DMS53 (cell line): ENCODE measurements at regions not wholly inside any gene's neighbourhood (a gene's known extent, or its start where the extent isn't known, plus 50 kb on each side); places are given as distances from the start of the nearest gene placed in this dataset.

Experiments used
- DNase-seq: peaks from one replicate; lab custom pipeline; 2025; lab: John Stamatoyannopoulos, UW

DNA sequence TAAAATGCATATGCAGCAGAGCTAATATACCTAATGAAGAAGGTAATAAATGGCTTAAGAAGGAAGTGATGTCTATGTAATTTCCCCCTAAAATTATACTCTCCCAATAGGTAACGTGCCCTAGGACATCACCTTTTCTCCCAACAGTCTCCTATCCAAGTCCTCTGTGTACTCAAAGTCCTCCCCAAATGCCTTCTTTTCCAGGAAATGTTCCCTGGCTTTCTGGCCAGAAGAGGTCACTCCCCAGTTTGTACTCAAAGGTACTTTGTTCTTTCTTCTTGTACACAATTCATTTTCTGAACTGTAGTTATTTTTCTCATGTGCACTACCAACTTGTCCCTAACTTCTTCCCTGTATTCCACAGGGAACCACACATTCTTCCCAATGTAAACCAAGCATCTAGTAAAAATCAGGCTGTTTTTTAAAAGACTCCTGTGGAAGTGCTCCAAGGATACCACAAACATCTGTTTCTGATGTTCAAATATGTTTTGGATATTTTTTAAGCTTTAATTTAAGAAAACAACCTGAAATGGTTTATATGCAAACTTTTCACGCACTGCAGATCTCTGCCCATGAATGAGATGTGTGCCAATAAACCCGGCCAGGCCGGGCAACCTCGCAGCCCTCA, 262.3 kb upstream of the KLF14 start:
- peak; percentile 37 for DNase-seq

DNA sequence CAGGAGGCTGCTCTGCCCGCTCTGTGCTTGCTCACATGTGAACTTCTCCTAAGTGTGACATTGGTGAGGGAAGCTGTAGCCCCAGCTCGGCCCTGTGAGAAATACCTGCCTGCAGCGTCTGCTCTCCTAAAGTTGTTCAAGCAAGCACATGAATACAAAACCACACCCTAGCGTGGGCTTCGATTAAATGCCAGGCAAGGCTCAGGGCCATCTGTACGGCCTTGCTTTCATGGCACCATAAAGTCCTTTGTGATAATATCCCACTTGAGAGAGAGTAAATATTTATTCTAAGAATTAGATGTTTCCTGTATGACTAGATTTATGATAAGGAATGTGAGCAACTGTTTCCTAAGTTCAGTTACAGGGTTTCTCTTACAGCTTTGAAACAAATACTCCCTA, 262.8 kb upstream of the KLF14 start:
- DNase-seq: peak; percentile 96

DNA sequence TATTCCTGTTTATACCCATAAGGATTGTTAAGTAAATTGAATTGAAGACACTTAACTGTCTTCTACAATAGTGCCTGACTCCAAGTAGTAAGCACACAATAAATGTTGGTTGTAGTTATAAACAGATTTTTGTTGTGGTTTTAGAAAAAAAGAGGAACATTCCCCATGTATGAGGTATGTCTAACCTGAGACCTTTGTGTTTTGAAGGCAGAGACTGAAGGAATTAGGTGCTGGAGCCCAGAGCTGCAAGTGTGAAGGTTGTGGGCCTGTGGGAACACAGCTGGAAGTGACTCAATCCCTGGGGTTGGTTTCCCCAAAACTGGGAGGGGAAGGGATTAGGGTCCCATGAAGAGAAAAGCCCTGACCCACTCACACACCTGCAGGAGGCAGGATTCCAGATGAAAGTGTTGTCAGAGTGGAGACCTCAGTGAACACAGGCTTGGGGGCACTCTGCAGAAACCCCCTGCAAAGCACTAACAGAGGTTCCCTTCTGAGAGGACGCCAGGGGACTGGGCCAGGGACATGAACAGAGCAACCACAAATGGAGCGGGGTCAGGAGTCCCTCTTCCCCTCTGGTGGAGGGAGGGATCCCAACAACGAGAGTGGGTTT, 265.1 kb upstream of the KLF14 start:
- DNase-seq: peak; percentile 37

DNA sequence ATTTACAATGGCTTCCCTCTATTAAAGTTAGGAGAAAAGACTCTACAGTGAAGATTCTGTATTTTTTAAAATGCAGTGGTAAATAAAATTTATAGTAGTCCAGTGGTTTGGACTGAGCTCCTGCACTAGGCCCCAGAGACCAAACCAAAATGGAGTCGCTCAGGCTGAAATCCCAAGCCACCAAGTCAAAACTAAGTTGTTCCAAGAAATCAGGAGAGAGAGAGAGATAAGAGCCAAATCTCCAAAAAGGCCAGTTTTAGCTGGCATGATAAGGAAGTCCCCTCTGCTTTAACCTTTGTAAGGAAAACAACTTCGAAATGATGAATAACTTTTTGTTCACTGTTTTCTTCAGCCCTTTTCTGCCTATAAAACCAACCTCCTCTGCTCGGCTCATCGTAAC, 265.9 kb upstream of the KLF14 start:
- DNase-seq: no peak

DNA sequence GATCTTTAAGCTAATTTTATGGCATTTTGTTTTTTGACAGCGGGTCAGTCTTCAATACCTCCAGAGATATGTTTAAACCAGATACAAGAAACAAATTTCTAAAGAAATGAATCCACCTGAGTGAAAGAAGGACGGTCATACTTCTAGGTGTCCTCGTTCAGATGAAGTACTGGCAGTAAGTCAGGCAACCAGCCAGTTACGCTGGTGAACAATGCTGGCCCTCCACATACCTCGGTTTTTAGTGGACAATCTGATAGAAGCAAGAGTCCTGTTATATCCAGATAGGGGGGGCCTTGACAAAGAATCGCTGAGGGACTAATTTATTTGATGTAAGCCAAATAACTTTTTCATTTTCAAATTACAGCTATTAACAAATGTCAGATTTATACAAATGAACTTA, 266.4 kb upstream of the KLF14 start:
- no peak for DNase-seq

DNA sequence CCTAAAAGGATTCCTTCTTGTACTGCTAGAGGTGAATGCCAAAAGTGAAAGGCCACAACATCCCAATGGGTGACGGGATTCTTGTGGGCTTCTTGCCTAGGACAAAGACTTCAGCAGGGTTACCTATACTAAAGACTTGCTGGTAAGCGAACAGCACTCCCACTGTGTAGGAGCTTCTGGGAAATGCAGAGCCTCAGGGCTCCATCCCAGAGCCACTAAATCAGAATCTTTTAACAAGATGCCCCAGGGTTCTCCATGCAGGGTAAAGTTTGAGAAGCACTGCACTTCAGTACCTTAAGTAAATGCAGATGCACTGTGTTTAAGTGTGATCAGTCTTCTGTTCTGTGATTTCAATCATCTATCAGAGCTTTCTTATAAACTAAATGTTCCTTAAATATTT, 266.9 kb upstream of the KLF14 start:
- DNase-seq: no peak

DNA sequence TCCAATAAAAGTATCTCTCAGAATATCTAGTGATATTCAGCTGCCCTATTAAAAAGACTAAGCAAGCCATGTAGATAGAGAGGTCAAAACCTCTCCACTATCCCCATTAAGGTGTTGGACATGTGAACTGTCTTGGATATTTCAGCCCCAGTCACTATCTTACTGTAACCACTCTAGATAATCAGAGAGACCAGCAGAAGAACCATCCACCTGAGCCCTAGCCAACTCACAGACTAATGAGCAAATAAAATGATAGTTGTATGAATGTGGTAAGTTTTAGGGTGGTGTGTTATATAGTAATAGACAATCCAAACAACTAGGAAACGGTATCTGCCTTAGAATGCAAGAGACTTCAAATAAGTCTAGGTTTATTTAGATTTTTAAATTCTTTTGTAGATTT, 268.6 kb upstream of the KLF14 start:
- DNase-seq: no peak

DNA sequence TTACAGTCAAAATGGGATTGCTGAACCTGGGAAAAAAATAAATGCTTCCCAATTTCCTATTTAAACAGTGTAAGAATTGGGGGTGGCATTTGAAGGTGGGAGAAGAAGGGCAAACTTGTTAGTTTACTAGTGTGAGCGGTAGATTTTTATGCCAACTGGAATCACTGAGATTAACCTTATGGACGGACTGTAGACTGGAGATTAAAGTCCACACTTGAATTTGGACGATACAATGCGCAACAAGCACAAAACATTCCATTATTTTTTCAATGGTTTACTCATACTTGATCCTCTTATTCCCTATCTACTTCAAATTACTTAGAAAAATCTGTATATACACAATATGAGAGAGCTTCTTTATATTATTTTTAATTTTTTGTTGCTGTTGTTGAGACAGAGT, 269.6 kb upstream of the KLF14 start:
- DNase-seq: no peak

DNA sequence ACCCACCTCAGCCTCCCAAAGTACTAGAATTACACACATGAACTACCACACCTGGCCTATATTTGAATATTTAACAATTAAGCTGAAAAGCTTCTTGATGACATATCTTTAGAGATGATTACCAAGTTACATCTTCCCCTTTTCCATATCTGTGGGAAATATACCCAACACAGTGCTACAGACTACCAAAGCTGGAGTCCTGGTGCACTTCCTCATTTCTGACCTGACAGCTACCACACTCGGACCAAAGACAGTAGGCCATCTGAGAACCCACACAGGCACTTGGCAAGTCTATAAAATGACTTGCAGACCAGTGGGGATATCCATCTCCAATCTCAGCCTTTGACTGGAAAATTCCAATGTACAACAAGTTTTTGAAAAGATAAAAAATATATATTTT, 270.4 kb upstream of the KLF14 start:
- no peak for DNase-seq

DNA sequence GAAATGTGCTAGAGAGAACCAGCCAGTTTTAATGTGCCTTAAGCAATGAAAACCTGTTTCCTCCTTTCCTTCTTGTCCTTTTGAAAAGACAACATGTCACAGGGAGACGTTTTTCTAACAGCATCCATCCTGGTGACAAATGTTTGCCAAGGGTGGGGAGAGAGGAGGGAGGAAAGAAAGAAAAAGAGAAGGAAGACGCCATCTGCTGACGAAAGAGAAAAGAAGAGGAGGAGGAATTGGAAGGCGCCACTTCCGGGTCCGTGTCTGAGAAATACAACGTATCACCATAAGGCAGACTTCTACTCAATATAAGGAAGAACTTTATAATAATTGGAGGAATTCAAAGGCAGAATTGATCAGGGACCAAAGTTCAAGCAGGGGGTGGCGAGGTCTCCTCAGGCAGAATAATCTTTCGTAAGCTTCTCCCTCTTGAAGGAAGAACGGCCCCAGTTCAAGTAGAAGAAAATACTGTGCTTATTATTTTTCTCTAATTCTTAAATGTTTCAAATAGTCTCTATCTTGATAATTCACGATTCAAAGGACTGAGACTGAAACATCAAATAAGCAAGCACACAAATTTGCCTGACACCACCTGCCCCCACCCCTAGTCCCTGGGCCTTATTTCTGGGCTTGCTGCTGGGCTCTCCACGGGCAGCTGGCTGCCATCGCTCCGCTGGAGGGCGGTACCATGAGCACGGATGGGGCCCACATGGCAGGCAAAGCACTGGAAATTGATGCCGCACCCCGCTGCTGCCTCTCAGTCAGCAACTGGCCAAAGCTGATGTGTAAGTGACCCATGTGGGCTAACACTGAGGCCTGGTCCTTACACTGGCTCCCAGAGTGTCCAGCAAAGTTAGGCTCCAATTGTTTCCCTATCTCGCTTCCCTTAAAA, 273.7 kb upstream of the KLF14 start:
- DNase-seq: peak; percentile 94

DNA sequence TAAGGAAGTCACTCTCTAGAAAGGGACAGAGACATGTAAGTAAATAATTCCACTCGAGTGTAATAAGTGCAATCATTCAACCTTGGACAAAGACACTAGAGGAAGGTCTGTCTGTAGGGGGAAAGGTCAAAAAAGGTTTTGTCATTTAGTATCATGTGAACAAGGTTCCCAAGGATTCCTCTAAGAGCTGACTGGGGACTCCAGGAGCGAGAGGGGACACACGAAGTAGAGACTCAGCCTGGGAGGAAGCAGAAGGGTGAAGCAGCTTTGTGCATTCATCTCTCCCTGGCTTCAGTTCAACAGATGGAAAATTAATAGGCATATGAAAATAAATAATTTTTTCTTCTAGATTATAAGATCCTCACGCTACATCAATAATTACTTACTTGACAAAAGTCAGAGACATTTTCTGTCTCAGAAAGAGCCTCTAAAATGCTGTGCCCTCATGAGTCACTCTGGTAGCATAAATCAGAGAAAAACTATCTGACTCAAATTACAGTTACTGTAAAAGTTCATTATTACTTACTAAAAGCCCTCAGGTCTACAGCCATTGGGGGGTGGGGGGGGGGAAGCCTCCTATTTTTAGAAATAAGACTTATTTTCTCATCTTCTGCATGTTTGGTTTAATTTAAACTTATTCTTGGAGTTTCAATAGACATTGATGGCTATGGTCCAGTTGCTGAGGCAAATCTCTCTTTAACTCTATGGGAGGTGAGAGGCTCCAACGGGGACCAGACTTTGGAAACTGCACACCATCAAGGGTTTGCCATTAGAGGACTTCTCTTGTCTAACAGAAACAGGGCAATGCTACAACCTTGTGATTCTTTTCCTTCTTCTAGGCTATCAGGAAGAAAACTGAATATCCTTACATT, 275.1 kb upstream of the KLF14 start:
- DNase-seq: no peak

DNA sequence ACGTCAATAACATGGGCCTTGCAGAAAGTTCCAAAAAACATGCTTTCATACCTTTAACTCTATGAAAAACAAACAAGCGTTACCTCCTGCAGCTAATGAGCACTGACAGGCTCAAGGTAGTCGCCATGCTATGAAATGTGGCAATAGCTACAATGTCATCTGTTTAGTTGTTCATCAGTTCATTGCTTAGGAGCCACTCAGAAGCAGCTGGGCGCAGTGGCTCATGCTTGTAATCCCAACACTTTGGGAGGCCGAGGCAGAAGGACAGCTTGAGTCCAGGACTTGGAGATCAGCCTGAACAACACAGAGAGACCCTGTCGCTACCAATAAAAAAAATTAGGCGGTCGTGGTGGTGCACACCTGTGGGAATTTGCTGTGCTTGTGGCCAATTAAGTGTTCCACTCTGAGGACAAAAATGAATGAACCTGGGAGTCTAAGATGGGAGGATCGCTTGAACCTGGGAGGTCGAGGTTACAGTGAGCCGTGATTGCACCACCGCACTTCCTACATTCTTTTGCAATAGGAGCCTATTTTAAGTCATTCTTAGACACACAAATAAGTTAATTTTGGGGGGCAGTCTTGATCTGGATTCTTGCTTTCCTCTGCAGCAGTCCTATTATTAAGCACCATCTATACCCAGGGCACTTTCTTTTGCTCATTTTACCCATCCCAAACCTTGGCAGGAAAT, 276.2 kb upstream of the KLF14 start:
- no peak for DNase-seq

DNA sequence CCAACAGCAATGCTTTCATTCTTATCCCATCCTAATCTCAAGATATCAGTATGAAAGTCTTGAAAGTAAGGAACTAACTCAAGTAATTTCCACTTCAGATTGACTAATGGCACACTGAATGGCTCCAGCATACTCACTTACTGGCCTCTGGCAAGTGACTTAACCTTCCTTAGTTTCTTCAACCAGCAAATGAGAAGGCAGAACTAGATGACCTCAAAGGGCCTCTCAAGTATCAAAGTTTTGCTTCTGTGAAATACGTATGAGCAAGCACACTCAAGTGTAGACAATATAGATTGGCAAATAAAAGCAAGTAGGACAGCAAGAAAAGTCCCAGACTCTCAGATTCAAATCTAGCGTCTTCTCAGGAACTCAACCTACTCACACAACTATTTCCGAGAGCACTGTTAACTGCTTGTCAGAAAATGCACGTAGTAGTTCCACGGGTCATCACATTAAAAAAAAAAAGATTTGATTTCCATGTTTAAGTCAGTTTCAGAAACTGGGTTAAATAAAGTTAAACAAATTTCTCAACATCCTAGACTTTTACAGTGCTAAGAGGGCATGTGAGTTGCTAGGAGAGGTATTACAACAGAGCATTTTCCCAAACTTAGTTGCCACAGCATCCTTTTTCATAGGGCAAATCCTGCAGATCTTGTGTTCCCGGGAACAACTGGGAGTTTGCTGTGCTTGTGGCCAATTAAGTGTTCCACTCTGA, 276.9 kb upstream of the KLF14 start:
- no peak for DNase-seq

DNA sequence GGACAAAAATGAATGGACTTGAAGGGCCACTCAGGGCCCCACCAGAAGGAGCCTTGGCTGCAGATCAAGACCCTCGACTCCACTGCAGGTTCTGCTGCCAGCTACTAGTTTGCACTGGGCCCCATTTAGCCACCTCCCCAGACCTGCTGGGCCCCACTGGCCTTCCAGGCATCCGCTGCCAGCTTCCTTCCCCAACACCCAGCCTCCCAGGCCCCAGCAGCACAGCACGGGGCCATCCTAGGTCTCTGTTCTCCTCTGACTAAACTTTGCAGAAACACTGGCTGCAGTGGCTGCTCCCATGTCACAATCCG, 277.4 kb upstream of the KLF14 start:
- no peak for DNase-seq

DNA sequence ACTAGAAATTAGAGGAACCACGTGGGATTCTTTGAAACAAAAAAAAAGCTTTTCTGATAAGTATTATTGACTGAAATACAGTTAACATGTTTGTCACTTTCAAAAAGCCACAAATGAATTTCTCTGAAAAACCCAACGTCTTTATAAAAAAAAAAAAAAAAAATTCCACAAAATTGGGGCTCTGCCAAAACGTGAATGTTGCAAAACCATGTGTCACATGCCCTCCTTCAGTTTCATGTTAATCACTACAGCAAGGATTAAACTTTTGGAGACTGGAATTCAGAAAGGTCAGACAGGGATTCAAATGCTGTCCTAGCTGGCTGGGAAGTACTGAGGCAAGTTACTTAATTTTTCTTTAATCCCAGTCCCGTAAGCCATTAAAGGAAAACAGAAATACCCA, 278.0 kb upstream of the KLF14 start:
- DNase-seq: no peak

DNA sequence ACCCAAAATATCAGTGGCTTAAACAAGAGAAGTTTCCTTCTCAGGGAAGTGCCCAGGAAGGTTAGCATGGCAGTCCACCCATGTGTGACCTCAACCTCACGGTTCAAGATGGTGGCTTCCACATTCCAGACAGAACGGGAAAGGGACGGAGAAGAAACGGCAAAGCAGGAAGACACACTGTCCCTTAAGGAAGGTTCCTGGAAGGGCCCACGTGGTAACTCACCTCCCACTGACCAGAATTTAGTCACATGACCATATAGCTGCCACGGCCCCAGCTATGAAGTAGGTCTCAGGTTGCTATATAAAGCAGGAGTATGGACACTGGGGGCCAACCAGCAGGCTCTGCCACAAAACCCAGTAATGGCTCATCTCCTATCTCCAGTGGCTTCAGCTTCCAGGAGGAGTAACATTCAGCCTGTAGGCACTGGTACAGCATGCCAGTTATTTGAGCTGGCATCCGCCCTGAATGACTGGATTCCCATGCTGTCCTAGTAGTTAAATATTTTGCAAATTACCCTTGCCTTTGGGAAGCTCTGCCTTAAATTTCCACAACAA, 278.5 kb upstream of the KLF14 start:
- no peak for DNase-seq

DNA sequence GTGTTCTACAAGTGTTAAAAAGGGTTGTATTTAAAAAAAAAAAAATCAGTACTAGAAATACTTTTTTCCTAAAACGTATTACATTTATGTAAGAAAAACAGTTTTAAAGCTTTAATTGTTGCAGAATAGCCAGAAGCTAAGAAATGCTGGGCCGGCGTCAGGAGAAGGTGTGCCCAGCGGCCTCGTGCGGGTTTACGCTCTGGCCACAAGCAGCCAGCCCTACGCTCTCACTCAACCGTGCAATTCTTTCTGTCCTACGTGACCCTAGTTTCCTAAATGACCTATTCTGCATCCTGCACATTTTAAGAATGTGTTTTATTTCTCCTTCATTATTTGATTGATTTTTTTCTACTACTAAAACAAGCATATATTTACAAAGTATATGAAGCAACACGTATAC, 279.7 kb upstream of the KLF14 start:
- DNase-seq: no peak

DNA sequence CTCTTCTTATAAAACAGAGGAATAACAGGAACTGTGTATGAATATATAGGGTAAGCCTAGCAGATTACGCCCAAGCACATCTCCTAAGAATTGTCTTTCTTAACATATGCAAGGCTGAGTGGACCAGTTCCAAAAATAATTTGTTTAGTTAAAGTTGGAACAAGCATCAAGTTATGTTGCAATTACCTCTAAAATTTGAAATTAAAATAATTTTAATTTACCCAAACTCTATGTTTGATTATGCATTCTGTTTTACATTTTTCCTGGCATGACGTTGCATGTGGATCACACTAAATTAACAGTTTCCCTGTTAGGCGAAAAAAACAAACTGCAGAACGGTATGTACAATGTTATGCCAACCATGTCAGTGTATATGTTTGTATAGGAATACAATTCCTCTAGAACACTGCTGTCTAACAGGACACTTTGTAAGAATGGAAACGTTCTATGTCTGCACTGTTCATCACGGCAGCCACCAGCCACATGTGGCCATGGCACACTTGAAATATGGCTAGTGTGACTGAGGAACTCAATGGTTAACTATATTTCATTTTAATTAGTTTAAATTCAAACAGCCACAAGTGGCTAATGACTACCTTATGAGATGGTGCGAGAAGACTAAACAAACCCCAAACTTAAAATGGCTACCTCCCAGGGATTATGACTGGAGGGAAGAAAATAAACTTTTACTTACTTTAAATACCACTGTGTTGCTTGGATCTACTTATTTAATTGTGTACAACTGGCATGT, 281.1 kb upstream of the KLF14 start:
- no peak for DNase-seq

DNA sequence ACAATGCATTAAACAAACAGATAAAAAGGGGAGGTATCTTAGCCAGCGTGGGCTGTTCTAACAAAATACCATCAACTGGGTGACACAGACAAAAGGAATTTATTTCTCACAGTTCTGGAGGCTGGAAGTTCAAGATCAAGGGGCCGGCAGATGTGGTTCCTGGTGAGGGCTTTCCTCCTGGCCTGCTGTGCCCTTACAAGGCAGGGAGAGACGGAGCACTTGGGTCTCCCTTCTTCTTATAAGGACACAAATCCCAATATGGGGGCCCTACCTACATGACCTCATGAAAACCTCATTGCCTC, 281.6 kb upstream of the KLF14 start:
- DNase-seq: no peak

DNA sequence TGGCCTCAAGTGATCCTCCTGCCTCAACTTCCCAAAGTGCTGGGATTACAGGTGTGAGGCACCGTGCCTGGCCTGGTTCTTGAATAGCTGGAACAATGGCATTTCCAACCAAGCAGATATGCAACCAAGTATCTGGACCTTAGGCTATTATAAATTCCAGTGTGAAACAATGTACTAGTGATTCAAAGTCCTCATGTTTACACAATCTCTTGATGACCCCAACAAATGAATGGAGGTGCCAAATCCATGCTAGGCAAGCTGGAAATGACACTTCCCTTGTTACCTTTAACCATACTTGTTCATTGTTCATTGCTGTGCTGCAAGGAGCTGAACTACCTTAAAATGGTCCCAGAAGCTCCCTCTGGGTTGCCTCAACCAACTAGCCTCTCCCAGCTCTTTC, 282.2 kb upstream of the KLF14 start:
- DNase-seq: no peak
